B cell (primary cell): ENCODE measurements at regions not wholly inside any gene's neighbourhood (a gene's known extent, or its start where the extent isn't known, plus 50 kb on each side); places are given as distances from the start of the nearest gene placed in this dataset.
"Not testable (repeated sequence)": the region's sequence is repeated elsewhere in the genome, so short reads cannot be mapped to it uniquely, and the experiment has no call there.

Experiments used
- ATAC-seq: fragments of 200-7000 bp; cut with Tn5 transposase; one replicate; pipeline ENCODE4 v1.10.0; 2021; ENCODE audit warnings: low read depth, mild to moderate bottlenecking, moderate number of reproducible peaks, moderate library complexity
- CTCF ChIA-PET: fragments of 350-600 bp; sonication (Branson Sonifier 250); formaldehyde crosslinking; loops from one replicate; lab custom pipeline; 2021; ENCODE audit warnings: antibody characterized with exemption, inconsistent platforms; lab: Charles Lee
- POLR2A ChIA-PET: fragments of 350-600 bp; sonication (Branson Sonifier 250); formaldehyde crosslinking; loops from one replicate; lab custom pipeline; 2021; ENCODE audit warnings: antibody characterized with exemption; lab: Charles Lee
- DNase-seq: peaks from one replicate; pipeline ENCODE4 v3.0.0; 2013
- H2AFZ ChIP-seq: 2 replicates; pipeline ENCODE4 v1.6.1; 2012; ENCODE audit warnings: mild to moderate bottlenecking, low read depth, low read length; ENCODE audit not compliant: insufficient read depth, poor library complexity, severe bottlenecking
- H3K27ac ChIP-seq, 2 donors: 1 replicate in 1 of 2; 2 replicates in 1 of 2; pipeline ENCODE4 v1.5.1; 2012 to 2013; ENCODE audit warnings: low read length in 2 of 2, mild to moderate bottlenecking in 2 of 2, moderate library complexity in 1 of 2
- H3K27me3 ChIP-seq, 4 experiments: fragments of 200-600 bp in 1 of 4; sonication (generic) in 1 of 4; replicated peaks in 1 of 4; 1 replicate in 2 of 4; 2 replicates in 2 of 4; pipeline versions ENCODE4 v1.6.1 to v1.7.0; 2013 to 2016; ENCODE audit warnings: low read length in 3 of 4, mild to moderate bottlenecking in 2 of 4, mixed read lengths in 1 of 4, moderate library complexity in 1 of 4; ENCODE audit not compliant: insufficient read depth in 4 of 4, control insufficient read depth in 3 of 4; ENCODE audit errors: control extremely low read depth in 1 of 4
- H3K36me3 ChIP-seq, 2 experiments: replicated peaks in 1 of 2; 1 replicate in 1 of 2; 2 replicates in 1 of 2; pipeline versions ENCODE4 v1.6.1 to v1.7.1; 2013; ENCODE audit warnings: low read length in 1 of 2; ENCODE audit not compliant: insufficient read depth in 2 of 2, control insufficient read depth in 1 of 2; ENCODE audit errors: control extremely low read depth in 1 of 2, extremely low read depth in 1 of 2
- H3K4me1 ChIP-seq, 2 donors: fragments of 200-600 bp in 1 of 2; sonication (generic) in 1 of 2; 1 replicate in 1 of 2; 2 replicates in 1 of 2; pipeline versions ENCODE4 v1.5.1 to v1.6.1; 2013 to 2017; ENCODE audit warnings: low read length in 2 of 2; ENCODE audit not compliant: control insufficient read depth in 2 of 2, insufficient read depth in 2 of 2
- H3K4me2 ChIP-seq: replicated peaks from 2 replicates; pipeline ENCODE3; 2012; ENCODE audit warnings: mild to moderate bottlenecking, low read depth, low read length; ENCODE audit not compliant: poor library complexity, severe bottlenecking
- H3K4me3 ChIP-seq, 5 experiments: fragments of 200-600 bp in 1 of 5; sonication (generic) in 1 of 5; 1 replicate in 3 of 5; 2 replicates in 2 of 5; pipeline versions ENCODE4 v1.5.1 to v1.7.0; 2011 to 2016; ENCODE audit warnings: low read length in 4 of 5, mild to moderate bottlenecking in 4 of 5, low read depth in 2 of 5, control low read depth in 1 of 5, moderate library complexity in 1 of 5; ENCODE audit not compliant: insufficient read depth in 1 of 5; ENCODE audit errors: control extremely low read depth in 1 of 5, extremely low read depth in 1 of 5
- H3K79me2 ChIP-seq: fragments of 200-600 bp; sonication (generic); one replicate; pipeline ENCODE4 v1.6.0; 2016; ENCODE audit warnings: low read length; ENCODE audit not compliant: control insufficient read depth, insufficient read depth
- H3K9ac ChIP-seq: fragments of 200-600 bp; sonication (generic); 2 replicates; pipeline ENCODE4 v1.6.1; 2017; ENCODE audit warnings: mild to moderate bottlenecking, low read length, moderate library complexity
- H3K9me3 ChIP-seq, 3 donors: one replicate each; pipeline versions ENCODE4 v1.6.1 to v1.7.1; 2013; ENCODE audit warnings: low read length in 2 of 3; ENCODE audit not compliant: control insufficient read depth in 2 of 3, insufficient read depth in 1 of 3; ENCODE audit errors: control extremely low read depth in 1 of 3
- H4K20me1 ChIP-seq: 2 replicates; pipeline ENCODE4 v1.6.0; 2012; ENCODE audit warnings: mild to moderate bottlenecking, low read length; ENCODE audit not compliant: insufficient read depth, control insufficient read depth, poor library complexity, severe bottlenecking
- H3K27ac Mint-ChIP-seq: one replicate; pipeline ENCODE4 v1.8.0; 2021; ENCODE audit warnings: mixed read lengths
- H3K27me3 Mint-ChIP-seq: one replicate; pipeline ENCODE4 v1.8.0; 2021; ENCODE audit warnings: mixed read lengths
- H3K4me1 Mint-ChIP-seq: one replicate; pipeline ENCODE4 v1.8.0; 2021; ENCODE audit warnings: mixed read lengths
- H3K4me3 Mint-ChIP-seq: one replicate; pipeline ENCODE4 v1.8.0; 2021; ENCODE audit warnings: mixed read lengths
- H3K9me3 Mint-ChIP-seq: one replicate; pipeline ENCODE4 v1.8.0; 2022; ENCODE audit warnings: mixed read lengths; ENCODE audit not compliant: insufficient read depth
- EZH2 ChIP-seq: IDR thresholded peaks from 2 replicates; pipeline ENCODE4 v1.6.1; 2012; ENCODE audit warnings: borderline replicate concordance, low read depth, mild to moderate bottlenecking, moderate library complexity, low read length; ENCODE audit not compliant: insufficient read depth, poor library complexity, severe bottlenecking
- WGBS: methylation state at CpG from one replicate; pipeline ENCODE4 v1.1.5; 2013; ENCODE audit warnings: missing lambda C conversion rate; ENCODE audit not compliant: insufficient coverage; 5-methylcytosine and 5-hydroxymethylcytosine counted together
- intact Hi-C: fragments of 100-400 bp; cut with micrococcal nuclease; formaldehyde crosslinking; loops from one replicate; pipeline ENCODE4 v1.10.0; 2022
- TF ChIP-seq, protein P1 (sequence below): fragments of 200-600 bp; IDR thresholded peaks from one replicate; pipeline ENCODE4 v1.8.0; 2022; ENCODE audit warnings: antibody characterized with exemption, mild to moderate bottlenecking

DNA sequence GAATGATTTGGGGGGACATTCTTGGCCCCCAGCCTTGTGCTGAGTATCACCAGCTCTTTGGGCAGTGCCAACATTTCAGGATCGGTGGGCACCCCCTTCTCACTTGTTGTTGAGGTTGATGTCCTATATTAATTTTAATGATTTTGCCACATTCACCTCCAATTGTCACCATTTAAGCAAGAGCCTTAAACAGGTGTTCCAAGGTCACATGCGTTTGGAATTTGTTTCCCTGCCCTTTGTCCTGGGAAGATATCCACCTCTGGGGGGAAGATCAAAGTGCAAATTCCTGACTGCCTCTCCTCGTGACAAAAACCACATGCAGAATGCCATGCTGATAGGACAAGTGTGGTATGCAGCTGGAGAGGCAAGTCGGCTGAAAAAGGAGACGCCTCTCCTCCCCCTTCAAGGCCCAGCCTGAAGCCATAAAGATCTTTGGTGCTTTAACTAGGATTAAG, 72.5 kb upstream of the ID2 start:
- Histone ChIP-seq H3K9me3 (peaks cover 0 to 14% (median 0%) of the 10 kb centered on the region in 3 donors), H3K79me2 (no peaks in the 10 kb centered on the region), H4K20me1 (no peaks in the 10 kb centered on the region), H3K4me2 (no peak overlapping the region), H3K27ac (no peak overlapping the region), H2AFZ (no peak overlapping the region), H3K4me3 (no peak overlapping the region), H3K27me3 (peaks cover 0 to 10% (median 0%) of the 10 kb centered on the region in 4 experiments), H3K9ac (no peak overlapping the region), H3K4me1 (no peaks in the 10 kb centered on the region), H3K36me3 (no peaks in the 10 kb centered on the region)
- 100% methylated on average over 1 of the region's 5 CpGs for WGBS
- Mint-ChIP-seq H3K4me3 (no peak overlapping the region), H3K27ac (no peak overlapping the region), H3K27me3 (peaks cover 23% of the 10 kb centered on the region), H3K4me1 (no peaks in the 10 kb centered on the region), H3K9me3 (peaks cover 9% of the 10 kb centered on the region)
- intact Hi-C loops, result no loop called here
- no peak for ATAC-seq
- ChIA-PET CTCF (no interaction called here), POLR2A (no interaction called here)
- TF ChIP-seq, protein P1, sequence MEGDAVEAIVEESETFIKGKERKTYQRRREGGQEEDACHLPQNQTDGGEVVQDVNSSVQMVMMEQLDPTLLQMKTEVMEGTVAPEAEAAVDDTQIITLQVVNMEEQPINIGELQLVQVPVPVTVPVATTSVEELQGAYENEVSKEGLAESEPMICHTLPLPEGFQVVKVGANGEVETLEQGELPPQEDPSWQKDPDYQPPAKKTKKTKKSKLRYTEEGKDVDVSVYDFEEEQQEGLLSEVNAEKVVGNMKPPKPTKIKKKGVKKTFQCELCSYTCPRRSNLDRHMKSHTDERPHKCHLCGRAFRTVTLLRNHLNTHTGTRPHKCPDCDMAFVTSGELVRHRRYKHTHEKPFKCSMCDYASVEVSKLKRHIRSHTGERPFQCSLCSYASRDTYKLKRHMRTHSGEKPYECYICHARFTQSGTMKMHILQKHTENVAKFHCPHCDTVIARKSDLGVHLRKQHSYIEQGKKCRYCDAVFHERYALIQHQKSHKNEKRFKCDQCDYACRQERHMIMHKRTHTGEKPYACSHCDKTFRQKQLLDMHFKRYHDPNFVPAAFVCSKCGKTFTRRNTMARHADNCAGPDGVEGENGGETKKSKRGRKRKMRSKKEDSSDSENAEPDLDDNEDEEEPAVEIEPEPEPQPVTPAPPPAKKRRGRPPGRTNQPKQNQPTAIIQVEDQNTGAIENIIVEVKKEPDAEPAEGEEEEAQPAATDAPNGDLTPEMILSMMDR, result no peak
- no peak for TF ChIP-seq EZH2
- no peak for DNase-seq

DNA sequence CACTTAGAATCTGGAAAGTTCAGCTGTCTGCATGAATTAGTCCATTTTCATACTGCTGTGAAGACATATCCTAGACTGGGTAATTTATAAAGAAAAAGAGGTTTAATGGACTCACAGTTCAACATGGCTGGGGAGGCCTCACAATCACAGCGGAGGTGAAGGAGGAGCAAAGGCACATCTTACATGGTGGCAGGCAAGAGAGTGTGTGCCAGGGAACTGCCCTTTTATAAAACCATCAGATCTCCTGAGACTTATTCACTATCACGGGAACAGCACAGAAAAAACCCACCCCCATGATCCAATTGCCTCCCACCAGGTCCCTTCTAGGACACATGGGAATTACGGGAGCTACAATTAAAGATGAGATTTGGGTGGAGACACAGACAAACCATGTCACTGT, 71.1 kb upstream of the ID2 start:
- H3K27ac ChIP-seq, H3K4me3 ChIP-seq, DNase-seq, H3K27ac Mint-ChIP-seq, H3K79me2 ChIP-seq, H3K4me1 ChIP-seq, POLR2A ChIA-PET, intact Hi-C loops, CTCF ChIA-PET, H4K20me1 ChIP-seq, H3K4me2 ChIP-seq, H2AFZ ChIP-seq, H3K4me3 Mint-ChIP-seq, H3K9ac ChIP-seq, ATAC-seq, H3K9me3 Mint-ChIP-seq, H3K4me1 Mint-ChIP-seq, H3K36me3 ChIP-seq: not testable (repeated sequence)
- Histone ChIP-seq H3K9me3 (peaks cover 0 to 18% (median 0%) of the 10 kb centered on the region in 3 donors), H3K27me3 (peaks cover 0 to 14% (median 2%) of the 10 kb centered on the region in 4 experiments)
- 60% methylated on average over 1 of the region's 3 CpGs for WGBS
- peaks cover 34% of the 10 kb centered on the region for H3K27me3 Mint-ChIP-seq
